ENCODE measurements at regions not wholly inside any gene's neighbourhood (a gene's known extent, or its start where the extent isn't known, plus 50 kb on each side); places are given as distances from the start of the nearest gene placed in this dataset.
A peak's percentile ranks its signal among the peaks of the same experiment; 100 is the strongest.

DNA sequence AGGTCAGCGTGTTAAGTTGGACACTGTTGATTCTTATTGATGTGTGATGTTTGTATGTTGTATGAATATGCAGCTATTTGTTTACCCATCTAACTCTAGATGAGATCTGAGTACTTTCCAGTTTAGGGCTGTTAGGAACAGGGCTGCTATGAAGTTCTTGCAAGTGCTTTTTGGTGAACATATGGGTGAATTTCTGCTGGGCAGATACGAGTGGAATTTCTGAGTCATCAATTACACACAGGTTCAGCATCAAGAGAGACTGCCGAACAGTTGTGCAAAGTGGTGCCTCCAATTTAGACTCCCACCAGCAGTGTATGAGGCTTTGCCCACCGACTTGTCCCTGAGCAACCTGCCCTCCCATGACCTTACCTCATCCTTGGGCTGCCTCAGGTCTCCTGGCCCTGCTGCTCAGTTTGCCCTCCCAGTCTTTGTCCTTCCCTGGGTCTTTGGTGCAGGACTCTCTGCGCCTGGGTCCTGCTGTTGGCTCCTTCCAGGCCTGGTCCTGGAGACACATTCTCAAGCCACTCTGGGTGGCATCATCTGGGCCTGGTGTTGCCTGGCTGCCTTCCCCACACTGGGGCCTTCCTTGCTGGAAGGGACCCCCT, 343.6 kb downstream of the PTPRU start:
- no peaks in the 10 kb centered on the region for H4K20me1 ChIP-seq (ENCODE audit: insufficient read depth, low read length)
- no TSS peak for BruUV-seq (replicated peaks)
- no peaks in the 10 kb centered on the region for H3K4me1 ChIP-seq (ENCODE audit: insufficient read depth, low read length)
- no peak overlapping the region for H3K9ac ChIP-seq (ENCODE audit: insufficient read depth, low read depth, low read length)
- FAIRE-seq, result no peak
- no peak overlapping the region for H3K27ac ChIP-seq (ENCODE audit: extremely low read length, insufficient read depth, low read length)
- intact Hi-C loops (cut with micrococcal nuclease; ENCODE audit: unreplicated experiment), result no loop called here
- H3K4me3 ChIP-seq (replicated peaks in 1 of 3; ENCODE audit: insufficient read depth in 1 of 3, low read depth in 2 of 3, low read length in 3 of 3), result no peak overlapping the region
- ATAC-seq, result no peak
- peaks cover 0 to 4% of the 10 kb centered on the region in 2 experiments; a peak in 1 of 5 replicates for H3K27me3 ChIP-seq (ENCODE audit: control insufficient read depth in 1 of 2, insufficient read depth in 2 of 2, low read length in 2 of 2)
- in situ Hi-C loops (cut with HindIII; ENCODE audit: extremely low pct_ligation_motif_present, low pct_unique_long_range_greater_than_20kb), result no loop called here
- WGBS (ENCODE audit: low lambda C conversion rate), result 0% methylated on average over 4 of the region's 5 CpGs
- ChIA-PET CTCF (ENCODE audit: low intra/inter-chr PET ratio, low total read pairs) (no interaction called here), POLR2A (no interaction called here)
- no peak for TF ChIP-seq ZNF761 (CRISPR knock-in tag; conservative IDR thresholded peaks at IDR 0.05)
- TF ChIP-seq KAT2B (IDR thresholded peaks at IDR 0.05; ENCODE audit: borderline replicate concordance, low read depth, low read length), result no peak
- TF ChIP-seq, protein P1, sequence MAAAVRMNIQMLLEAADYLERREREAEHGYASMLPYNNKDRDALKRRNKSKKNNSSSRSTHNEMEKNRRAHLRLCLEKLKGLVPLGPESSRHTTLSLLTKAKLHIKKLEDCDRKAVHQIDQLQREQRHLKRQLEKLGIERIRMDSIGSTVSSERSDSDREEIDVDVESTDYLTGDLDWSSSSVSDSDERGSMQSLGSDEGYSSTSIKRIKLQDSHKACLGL (CRISPR knock-in tag; IDR thresholded peaks at IDR 0.05), result no peak
- TF ChIP-seq, protein P2, sequence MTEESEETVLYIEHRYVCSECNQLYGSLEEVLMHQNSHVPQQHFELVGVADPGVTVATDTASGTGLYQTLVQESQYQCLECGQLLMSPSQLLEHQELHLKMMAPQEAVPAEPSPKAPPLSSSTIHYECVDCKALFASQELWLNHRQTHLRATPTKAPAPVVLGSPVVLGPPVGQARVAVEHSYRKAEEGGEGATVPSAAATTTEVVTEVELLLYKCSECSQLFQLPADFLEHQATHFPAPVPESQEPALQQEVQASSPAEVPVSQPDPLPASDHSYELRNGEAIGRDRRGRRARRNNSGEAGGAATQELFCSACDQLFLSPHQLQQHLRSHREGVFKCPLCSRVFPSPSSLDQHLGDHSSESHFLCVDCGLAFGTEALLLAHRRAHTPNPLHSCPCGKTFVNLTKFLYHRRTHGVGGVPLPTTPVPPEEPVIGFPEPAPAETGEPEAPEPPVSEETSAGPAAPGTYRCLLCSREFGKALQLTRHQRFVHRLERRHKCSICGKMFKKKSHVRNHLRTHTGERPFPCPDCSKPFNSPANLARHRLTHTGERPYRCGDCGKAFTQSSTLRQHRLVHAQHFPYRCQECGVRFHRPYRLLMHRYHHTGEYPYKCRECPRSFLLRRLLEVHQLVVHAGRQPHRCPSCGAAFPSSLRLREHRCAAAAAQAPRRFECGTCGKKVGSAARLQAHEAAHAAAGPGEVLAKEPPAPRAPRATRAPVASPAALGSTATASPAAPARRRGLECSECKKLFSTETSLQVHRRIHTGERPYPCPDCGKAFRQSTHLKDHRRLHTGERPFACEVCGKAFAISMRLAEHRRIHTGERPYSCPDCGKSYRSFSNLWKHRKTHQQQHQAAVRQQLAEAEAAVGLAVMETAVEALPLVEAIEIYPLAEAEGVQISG (CRISPR knock-in tag; IDR thresholded peaks at IDR 0.05), result no peak
- H2AFZ ChIP-seq (ENCODE audit: low read length), result no peak overlapping the region
- DNase-seq (ENCODE audit: low spot score), result peak; percentile 4
- no peak overlapping the region for H3K4me2 ChIP-seq (ENCODE audit: low read depth, low read length)
- no peaks in the 10 kb centered on the region for H3K36me3 ChIP-seq (replicated peaks in 1 of 2; ENCODE audit: control insufficient read depth in 1 of 2, insufficient read depth in 2 of 2, low read length in 2 of 2)
- no peaks in the 10 kb centered on the region for H3K9me3 ChIP-seq (ENCODE audit: low read length)
- no peaks in the 10 kb centered on the region for H3K79me2 ChIP-seq (ENCODE audit: insufficient read depth, low read length)

DNA sequence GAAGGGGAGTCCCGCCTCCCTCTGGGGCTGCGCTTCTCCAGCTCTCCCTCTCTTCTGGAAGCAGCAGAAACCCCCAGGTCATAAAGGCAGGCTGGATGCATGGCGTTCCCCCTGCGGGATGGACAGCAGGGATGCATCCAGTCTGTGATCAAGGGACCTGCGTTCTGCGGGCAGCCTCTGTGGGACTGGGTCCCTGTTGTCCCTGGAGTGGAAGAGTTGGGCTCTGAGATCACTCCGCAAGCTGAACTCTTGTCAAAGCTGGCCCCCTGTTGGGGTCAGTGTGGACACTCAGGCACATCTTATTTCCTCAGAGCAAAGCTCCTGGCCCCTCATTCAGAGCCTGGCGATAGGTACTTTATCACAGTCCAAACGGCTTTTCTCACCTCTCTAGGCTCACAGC, 341.2 kb downstream of the PTPRU start:
- WGBS (ENCODE audit: low lambda C conversion rate), result 54% methylated on average over 4 of the region's 9 CpGs
- ChIA-PET CTCF (ENCODE audit: low intra/inter-chr PET ratio, low total read pairs) (no interaction called here), POLR2A (no interaction called here)
- Histone ChIP-seq H4K20me1 (ENCODE audit: insufficient read depth, low read length) (no peaks in the 10 kb centered on the region), H3K4me1 (ENCODE audit: insufficient read depth, low read length) (no peaks in the 10 kb centered on the region), H3K9me3 (ENCODE audit: low read length) (no peaks in the 10 kb centered on the region), H3K36me3 (replicated peaks in 1 of 2; ENCODE audit: control insufficient read depth in 1 of 2, insufficient read depth in 2 of 2, low read length in 2 of 2) (no peaks in the 10 kb centered on the region), H3K27ac (ENCODE audit: extremely low read length, insufficient read depth, low read length) (no peak overlapping the region), H2AFZ (ENCODE audit: low read length) (no peak overlapping the region), H3K4me3 (replicated peaks in 1 of 3; ENCODE audit: insufficient read depth in 1 of 3, low read depth in 2 of 3, low read length in 3 of 3) (no peak overlapping the region), H3K27me3 (ENCODE audit: control insufficient read depth in 1 of 2, insufficient read depth in 2 of 2, low read length in 2 of 2) (peaks cover 0 to 4% of the 10 kb centered on the region in 2 experiments; a peak in 1 of 5 replicates), H3K9ac (ENCODE audit: insufficient read depth, low read depth, low read length) (no peak overlapping the region), H3K4me2 (ENCODE audit: low read depth, low read length) (no peak overlapping the region), H3K79me2 (ENCODE audit: insufficient read depth, low read length) (no peaks in the 10 kb centered on the region)
- no peak; the same call in 2 of the 3 replicates for ATAC-seq
- BruUV-seq (replicated peaks), result no TSS peak
- in situ Hi-C loops (cut with HindIII; ENCODE audit: extremely low pct_ligation_motif_present, low pct_unique_long_range_greater_than_20kb), result no loop called here
- TF ChIP-seq, protein P3, sequence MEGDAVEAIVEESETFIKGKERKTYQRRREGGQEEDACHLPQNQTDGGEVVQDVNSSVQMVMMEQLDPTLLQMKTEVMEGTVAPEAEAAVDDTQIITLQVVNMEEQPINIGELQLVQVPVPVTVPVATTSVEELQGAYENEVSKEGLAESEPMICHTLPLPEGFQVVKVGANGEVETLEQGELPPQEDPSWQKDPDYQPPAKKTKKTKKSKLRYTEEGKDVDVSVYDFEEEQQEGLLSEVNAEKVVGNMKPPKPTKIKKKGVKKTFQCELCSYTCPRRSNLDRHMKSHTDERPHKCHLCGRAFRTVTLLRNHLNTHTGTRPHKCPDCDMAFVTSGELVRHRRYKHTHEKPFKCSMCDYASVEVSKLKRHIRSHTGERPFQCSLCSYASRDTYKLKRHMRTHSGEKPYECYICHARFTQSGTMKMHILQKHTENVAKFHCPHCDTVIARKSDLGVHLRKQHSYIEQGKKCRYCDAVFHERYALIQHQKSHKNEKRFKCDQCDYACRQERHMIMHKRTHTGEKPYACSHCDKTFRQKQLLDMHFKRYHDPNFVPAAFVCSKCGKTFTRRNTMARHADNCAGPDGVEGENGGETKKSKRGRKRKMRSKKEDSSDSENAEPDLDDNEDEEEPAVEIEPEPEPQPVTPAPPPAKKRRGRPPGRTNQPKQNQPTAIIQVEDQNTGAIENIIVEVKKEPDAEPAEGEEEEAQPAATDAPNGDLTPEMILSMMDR (CRISPR knock-in tag; IDR thresholded peaks at IDR 0.05), result peak; percentile 37
- no peak for TF ChIP-seq ARHGAP35 (CRISPR knock-in tag; IDR thresholded peaks at IDR 0.05; ENCODE audit: borderline replicate concordance)
- TF ChIP-seq SMAD1 (CRISPR knock-in tag; IDR thresholded peaks at IDR 0.05; ENCODE audit: borderline replicate concordance, low read depth), result no peak
- no peak for TF ChIP-seq SSRP1 (CRISPR knock-in tag; IDR thresholded peaks at IDR 0.05)
- peak; percentile 23; the same call in 1 of the 2 replicates for TF ChIP-seq STAG1 (CRISPR knock-in tag; IDR thresholded peaks at IDR 0.05)
- TF ChIP-seq, protein P4, sequence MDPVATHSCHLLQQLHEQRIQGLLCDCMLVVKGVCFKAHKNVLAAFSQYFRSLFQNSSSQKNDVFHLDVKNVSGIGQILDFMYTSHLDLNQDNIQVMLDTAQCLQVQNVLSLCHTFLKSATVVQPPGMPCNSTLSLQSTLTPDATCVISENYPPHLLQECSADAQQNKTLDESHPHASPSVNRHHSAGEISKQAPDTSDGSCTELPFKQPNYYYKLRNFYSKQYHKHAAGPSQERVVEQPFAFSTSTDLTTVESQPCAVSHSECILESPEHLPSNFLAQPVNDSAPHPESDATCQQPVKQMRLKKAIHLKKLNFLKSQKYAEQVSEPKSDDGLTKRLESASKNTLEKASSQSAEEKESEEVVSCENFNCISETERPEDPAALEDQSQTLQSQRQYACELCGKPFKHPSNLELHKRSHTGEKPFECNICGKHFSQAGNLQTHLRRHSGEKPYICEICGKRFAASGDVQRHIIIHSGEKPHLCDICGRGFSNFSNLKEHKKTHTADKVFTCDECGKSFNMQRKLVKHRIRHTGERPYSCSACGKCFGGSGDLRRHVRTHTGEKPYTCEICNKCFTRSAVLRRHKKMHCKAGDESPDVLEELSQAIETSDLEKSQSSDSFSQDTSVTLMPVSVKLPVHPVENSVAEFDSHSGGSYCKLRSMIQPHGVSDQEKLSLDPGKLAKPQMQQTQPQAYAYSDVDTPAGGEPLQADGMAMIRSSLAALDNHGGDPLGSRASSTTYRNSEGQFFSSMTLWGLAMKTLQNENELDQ (CRISPR knock-in tag; IDR thresholded peaks at IDR 0.05; ENCODE audit: borderline replicate concordance), result no peak
- intact Hi-C loops (cut with micrococcal nuclease; ENCODE audit: unreplicated experiment), result no loop called here
- no peak for DNase-seq (ENCODE audit: low spot score)
- no peak for FAIRE-seq
